ENCODE measurements at regions not wholly inside any gene's neighbourhood (a gene's known extent, or its start where the extent isn't known, plus 50 kb on each side); places are given as distances from the start of the nearest gene placed in this dataset.

GRCh38 chr2:8575834-8576423 is 105.9 kb upstream of the ID2 start:
- no peak for DNase-seq (ENCODE audit: low spot score)
- H3K4me3 ChIP-seq: no peak overlapping the region
- no peak for TF ChIP-seq CTCF (IDR thresholded peaks at IDR 0.05)
- no peaks in the 10 kb centered on the region for H3K9me3 ChIP-seq
- ATAC-seq (ENCODE audit: insufficient number of reproducible peaks, low FRiP score, low read depth): no peak
- H3K4me1 ChIP-seq (ENCODE audit: control insufficient read depth in 1 of 2, low read depth in 2 of 2): peaks cover 5 to 7% of the 10 kb centered on the region in 2 donors
- no peaks in the 10 kb centered on the region for H3K36me3 ChIP-seq
- no peak overlapping the region for H3K27ac ChIP-seq
- no peaks in the 10 kb centered on the region for H3K27me3 ChIP-seq (replicated peaks; ENCODE audit: insufficient read depth)

- no peak for DNase-seq (ENCODE audit: low spot score)
- no peak for TF ChIP-seq CTCF (IDR thresholded peaks at IDR 0.05)
- ATAC-seq (ENCODE audit: insufficient number of reproducible peaks, low FRiP score, low read depth): no peak
Measured at GRCh38 chr2:8576525-8577167, 105.2 kb upstream of the ID2 start.

GRCh38 chr2:8577573-8577972 is 104.3 kb upstream of the ID2 start:
- no peak for TF ChIP-seq CTCF (IDR thresholded peaks at IDR 0.05)
- DNase-seq (ENCODE audit: low spot score): no peak
- peaks cover 5 to 11% of the 10 kb centered on the region in 2 donors for H3K4me1 ChIP-seq (ENCODE audit: control insufficient read depth in 1 of 2, low read depth in 2 of 2)
- no peaks in the 10 kb centered on the region for H3K9me3 ChIP-seq
- H3K27ac ChIP-seq: no peak overlapping the region
- no peaks in the 10 kb centered on the region for H3K27me3 ChIP-seq (replicated peaks; ENCODE audit: insufficient read depth)
- H3K4me3 ChIP-seq: no peak overlapping the region
- no peaks in the 10 kb centered on the region for H3K36me3 ChIP-seq
- ATAC-seq (ENCODE audit: insufficient number of reproducible peaks, low FRiP score, low read depth): no peak

More at GRCh38 chr2:8576525-8577167, 105.2 kb upstream of the ID2 start:
- Histone ChIP-seq H3K36me3 (no peaks in the 10 kb centered on the region), H3K27ac (no peak overlapping the region), H3K4me1 (ENCODE audit: control insufficient read depth in 1 of 2, low read depth in 2 of 2) (peaks cover 5 to 7% of the 10 kb centered on the region in 2 donors), H3K4me3 (no peak overlapping the region), H3K9me3 (no peaks in the 10 kb centered on the region), H3K27me3 (replicated peaks; ENCODE audit: insufficient read depth) (no peaks in the 10 kb centered on the region)

GRCh38 chr2:8578335-8579244 is 103.3 kb upstream of the ID2 start:
- peaks cover 5 to 21% of the 10 kb centered on the region in 2 donors for H3K4me1 ChIP-seq (ENCODE audit: control insufficient read depth in 1 of 2, low read depth in 2 of 2)
- no peak for TF ChIP-seq CTCF (IDR thresholded peaks at IDR 0.05)
- H3K36me3 ChIP-seq: no peaks in the 10 kb centered on the region
- no peak overlapping the region for H3K27ac ChIP-seq
- H3K4me3 ChIP-seq: no peak overlapping the region
- ATAC-seq (ENCODE audit: insufficient number of reproducible peaks, low FRiP score, low read depth) (no peak), DNase-seq (ENCODE audit: low spot score) (no peak)
- no peaks in the 10 kb centered on the region for H3K27me3 ChIP-seq (replicated peaks; ENCODE audit: insufficient read depth)
- H3K9me3 ChIP-seq: no peaks in the 10 kb centered on the region

- TF ChIP-seq CTCF (IDR thresholded peaks at IDR 0.05): no peak
Measured at GRCh38 chr2:8579485-8580085, 102.3 kb upstream of the ID2 start.

More at GRCh38 chr2:8579485-8580085, 102.3 kb upstream of the ID2 start:
- no peaks in the 10 kb centered on the region for H3K9me3 ChIP-seq
- no peak for ATAC-seq (ENCODE audit: insufficient number of reproducible peaks, low FRiP score, low read depth)
- no peak overlapping the region for H3K27ac ChIP-seq
- no peak for DNase-seq (ENCODE audit: low spot score)
- H3K4me1 ChIP-seq (ENCODE audit: control insufficient read depth in 1 of 2, low read depth in 2 of 2): peaks cover 5 to 21% of the 10 kb centered on the region in 2 donors
- no peaks in the 10 kb centered on the region for H3K36me3 ChIP-seq
- no peaks in the 10 kb centered on the region for H3K27me3 ChIP-seq (replicated peaks; ENCODE audit: insufficient read depth)
- no peak overlapping the region for H3K4me3 ChIP-seq

Data from thoracic aorta (tissue), 2 donors.